Endothelial cell of umbilical vein (primary cell): ENCODE measurements at regions not wholly inside any gene's neighbourhood (a gene's known extent, or its start where the extent isn't known, plus 50 kb on each side); places are given as distances from the start of the nearest gene placed in this dataset.

Experiments
- BruUV-seq: library from RNA; stranded (reverse); fragments of 400-500 nt; replicated peaks from 2 replicates; lab custom pipeline; 2021; lab: Mats Ljungman, UMichigan
- CTCF ChIA-PET: fragments of 300-600, 350-600 bp; sonication (Branson Sonifier 250); formaldehyde crosslinking; loops from one replicate; lab custom pipeline; 2021; ENCODE audit warnings: antibody characterized with exemption, inconsistent platforms; lab: Charles Lee
- POLR2A ChIA-PET: fragments of 300-600, 350-600 bp; sonication (Branson Sonifier 250); formaldehyde crosslinking; loops from one replicate; lab custom pipeline; 2021; ENCODE audit warnings: antibody characterized with exemption, inconsistent platforms; lab: Charles Lee
- DNase-seq: peaks from one replicate; pipeline ENCODE4 v3.0.0-alpha.2; 2011; ENCODE audit warnings: low read depth, low spot score
- FAIRE-seq: peaks from 2 replicates; lab custom pipeline; 2011; peaks lifted over from hg19 to GRCh38; lab: Jason Lieb, UNC
- H2AFZ ChIP-seq: 2 replicates; pipeline ENCODE4 v1.6.0; 2012; ENCODE audit warnings: low read depth, low read length, control low read depth, inconsistent platforms
- H3K27ac ChIP-seq: 2 replicates; pipeline ENCODE4 v1.5.1; 2011; ENCODE audit warnings: low read depth, mild to moderate bottlenecking, control low read depth, low read length, moderate library complexity; ENCODE audit not compliant: insufficient read depth
- H3K27me3 ChIP-seq, 2 experiments: 2 replicates each; pipeline versions ENCODE4 v1.6.0 to v1.6.1; 2011; ENCODE audit warnings: low read length in 2 of 2, mixed read lengths in 1 of 2; ENCODE audit not compliant: control insufficient read depth in 2 of 2, insufficient read depth in 2 of 2
- H3K36me3 ChIP-seq, 2 experiments: 2 replicates in 1 of 2; 3 replicates in 1 of 2; pipeline ENCODE4 v1.5.1; 2011; ENCODE audit warnings: low read length in 2 of 2, mild to moderate bottlenecking in 1 of 2, moderate library complexity in 1 of 2; ENCODE audit not compliant: control insufficient read depth in 2 of 2, insufficient read depth in 2 of 2; ENCODE audit errors: extremely low read depth in 1 of 2
- H3K4me1 ChIP-seq: 3 replicates; pipeline ENCODE4 v1.5.1; 2011; ENCODE audit warnings: mild to moderate bottlenecking, low read length; ENCODE audit not compliant: control insufficient read depth, insufficient read depth; ENCODE audit errors: extremely low read depth
- H3K4me2 ChIP-seq: 2 replicates; pipeline ENCODE4 v1.6.1; 2011; ENCODE audit warnings: low read length, control low read depth, mixed read lengths; ENCODE audit not compliant: insufficient read depth
- H3K4me3 ChIP-seq, 3 experiments: fragments of 200-600 bp in 1 of 3; sonication (generic), shearing (Covaris generic) in 1 of 3; replicated peaks in 1 of 3; 2 replicates each; pipeline ENCODE4 v1.5.1; 2011 to 2016; ENCODE audit warnings: control low read depth in 3 of 3, low read length in 3 of 3, mild to moderate bottlenecking in 2 of 3, inconsistent platforms in 1 of 3, low read depth in 1 of 3, moderate library complexity in 1 of 3; ENCODE audit not compliant: insufficient read depth in 1 of 3
- H3K79me2 ChIP-seq: 2 replicates; pipeline ENCODE4 v1.6.0; 2012; ENCODE audit warnings: low read length, inconsistent platforms; ENCODE audit not compliant: control insufficient read depth, insufficient read depth
- H3K9ac ChIP-seq: replicated peaks from 2 replicates; pipeline ENCODE3; 2011; ENCODE audit warnings: low read length, control low read depth; ENCODE audit not compliant: insufficient read depth; ENCODE audit errors: extremely low read depth
- H3K9me1 ChIP-seq: replicated peaks from 3 replicates; pipeline ENCODE4 v1.6.0; 2011; ENCODE audit warnings: mild to moderate bottlenecking, low read length; ENCODE audit not compliant: control insufficient read depth, insufficient read depth; ENCODE audit errors: extremely low read depth
- H3K9me3 ChIP-seq: replicated peaks from 2 replicates; pipeline ENCODE4 v1.5.1; 2012; ENCODE audit warnings: low read length, inconsistent platforms; ENCODE audit not compliant: control insufficient read depth, insufficient read depth
- H4K20me1 ChIP-seq: replicated peaks from 2 replicates; pipeline ENCODE3; 2011; ENCODE audit warnings: mild to moderate bottlenecking, low read length; ENCODE audit not compliant: control insufficient read depth, insufficient read depth; ENCODE audit errors: extremely low read depth
- CTCF ChIP-seq, 2 donors: IDR thresholded peaks; 1 replicate in 1 of 2; 2 replicates in 1 of 2; pipeline ENCODE4 v1.5.1; 2011; ENCODE audit warnings: low read length in 2 of 2, mild to moderate bottlenecking in 2 of 2, moderate library complexity in 2 of 2, control low read depth in 1 of 2, inconsistent platforms in 1 of 2, low read depth in 1 of 2; ENCODE audit not compliant: insufficient read depth in 1 of 2; ENCODE audit errors: extremely low read depth in 1 of 2
- EZH2 ChIP-seq: IDR thresholded peaks from 2 replicates; pipeline ENCODE4 v1.6.1; 2012; ENCODE audit warnings: borderline replicate concordance, low read depth, mild to moderate bottlenecking, moderate library complexity, low read length, inconsistent platforms; ENCODE audit not compliant: severe bottlenecking
- FOS ChIP-seq: IDR thresholded peaks from 2 replicates; pipeline ENCODE4 v1.6.1; 2011; ENCODE audit warnings: mild to moderate bottlenecking, low read length, moderate library complexity, borderline replicate concordance; ENCODE audit not compliant: insufficient read depth
- GATA2 ChIP-seq: IDR thresholded peaks from 2 replicates; pipeline ENCODE4 v1.7.0; 2011; ENCODE audit warnings: low read depth, mild to moderate bottlenecking, moderate library complexity, mixed read lengths, low read length; ENCODE audit not compliant: insufficient read length, insufficient read depth
- JUN ChIP-seq: IDR thresholded peaks from 2 replicates; pipeline ENCODE4 v1.6.1; 2011; ENCODE audit warnings: borderline replicate concordance, low read depth; ENCODE audit not compliant: insufficient read length, insufficient read depth
- MAX ChIP-seq: IDR thresholded peaks from 2 replicates; pipeline ENCODE4 v1.6.1; 2011; ENCODE audit not compliant: insufficient read depth, insufficient read length
- MYC ChIP-seq: IDR thresholded peaks from one replicate; pipeline ENCODE4 v1.6.1; 2011; ENCODE audit warnings: mild to moderate bottlenecking, low read depth, low read length
- POLR2A ChIP-seq: IDR thresholded peaks from 2 replicates; pipeline ENCODE4 v1.6.1; 2012; ENCODE audit warnings: low read depth, mild to moderate bottlenecking, control low read depth, low read length
- POLR2AphosphoS5 ChIP-seq: IDR thresholded peaks from 2 replicates; pipeline ENCODE4 v1.6.1; 2012; ENCODE audit warnings: low read depth, mild to moderate bottlenecking, control low read depth, low read length, moderate library complexity; ENCODE audit not compliant: insufficient read depth
- dilution Hi-C: fragments of 300-500 bp; cut with MboI; formaldehyde crosslinking; loops from one replicate; pipeline ENCODE4 v1.15.0; 2019; ENCODE audit warnings: low sequenced_read_pairs; ENCODE audit not compliant: extremely low pct_ligation_motif_present
- intact Hi-C: fragments of 100-400 bp; cut with micrococcal nuclease; formaldehyde crosslinking; loops from one replicate; pipeline ENCODE4 v1.10.0; 2022

GRCh38 chr5:143456952-143457547 is 53.6 kb upstream of the NR3C1 start:
- no peaks in the 10 kb centered on the region for H3K9me3 ChIP-seq
- H3K4me2 ChIP-seq, result no peak overlapping the region
- H3K79me2 ChIP-seq, result no peaks in the 10 kb centered on the region
- DNase-seq, result peak; percentile 44
- POLR2A ChIA-PET, result no interaction called here
- no peaks in the 10 kb centered on the region for H3K4me1 ChIP-seq
- H3K27ac ChIP-seq, result no peak overlapping the region
- FAIRE-seq, result no peak
- H3K27me3 ChIP-seq, result no peaks in the 10 kb centered on the region
- H3K36me3 ChIP-seq, result no peaks in the 10 kb centered on the region
- H3K9ac ChIP-seq, result no peak overlapping the region
- intact Hi-C loops (no loop called here), dilution Hi-C loops (no loop called here)
- CTCF ChIA-PET, result no interaction called here
- BruUV-seq, result no TSS peak
- no peak overlapping the region for H3K4me3 ChIP-seq
- H4K20me1 ChIP-seq, result no peaks in the 10 kb centered on the region
- H2AFZ ChIP-seq, result no peak overlapping the region
- TF ChIP-seq FOS (no peak), MAX (no peak), GATA2 (no peak), POLR2AphosphoS5 (no peak), CTCF (IDR thresholded peaks at IDR 0.05; ENCODE audit: extremely low read depth in 1 of 2, insufficient read depth in 1 of 2, low read depth in 1 of 2, low read length in 2 of 2) (no peak), EZH2 (no peak), JUN (no peak), POLR2A (no peak), MYC (no peak)
- no peaks in the 10 kb centered on the region for H3K9me1 ChIP-seq
